Testis (tissue), 2 donors: ENCODE measurements at regions not wholly inside any gene's neighbourhood (a gene's known extent, or its start where the extent isn't known, plus 50 kb on each side); places are given as distances from the start of the nearest gene placed in this dataset.

Source experiments
- CTCF ChIP-seq, 3 experiments: fragments of 450-650 bp in 2 of 3; fragments of 200-600 bp in 1 of 3; sonication (generic) in 1 of 3; IDR thresholded peaks; one replicate each; pipeline ENCODE4 v1.5.1; 2016 to 2019; ENCODE audit warnings: antibody characterized with exemption in 3 of 3, mild to moderate bottlenecking in 2 of 3, moderate library complexity in 1 of 3
- POLR2A ChIP-seq: fragments of 450-650 bp; IDR thresholded peaks from one replicate; pipeline ENCODE4 v1.6.1; 2017; ENCODE audit warnings: antibody characterized with exemption, mild to moderate bottlenecking, moderate library complexity

- TF ChIP-seq CTCF (IDR thresholded peaks at IDR 0.05) (no peak), POLR2A (no peak)
These were observed 411.2 kb downstream of the AEBP2 start for GRCh38 chr12:19850346-19851065.
